GM23338 (cell line): ENCODE measurements at regions not wholly inside any gene's neighbourhood (a gene's known extent, or its start where the extent isn't known, plus 50 kb on each side); places are given as distances from the start of the nearest gene placed in this dataset.

Source experiments
- EZH2 ChIP-seq: fragments of 200-600 bp; sonication (generic); IDR thresholded peaks from one replicate; pipeline ENCODE4 v1.8.0; 2017; ENCODE audit warnings: antibody characterized with exemption, mild to moderate bottlenecking, low read depth; ENCODE audit not compliant: unreplicated experiment
- EZH2phosphoT487 ChIP-seq: fragments of 200-600 bp; sonication (generic); IDR thresholded peaks from one replicate; pipeline ENCODE4 v1.8.1; 2018; ENCODE audit warnings: antibody characterized with exemption; ENCODE audit not compliant: unreplicated experiment
- JUNB ChIP-seq: IDR thresholded peaks from one replicate; pipeline ENCODE4 v1.6.1; 2016; ENCODE audit warnings: antibody characterized with exemption; ENCODE audit not compliant: unreplicated experiment
- NANOG ChIP-seq: IDR thresholded peaks from 2 replicates; pipeline ENCODE4 v1.6.1; 2016; ENCODE audit warnings: antibody characterized with exemption, borderline replicate concordance
- POLR2AphosphoS5 ChIP-seq: IDR thresholded peaks from 2 replicates; pipeline ENCODE4 v1.6.1; 2016; ENCODE audit warnings: antibody characterized with exemption, low read depth
- TF ChIP-seq, protein P1 (sequence below), 2 experiments: fragments of 200-600 bp in 1 of 2; sonication (generic) in 1 of 2; conservative IDR thresholded peaks; 2 replicates each; pipeline versions ENCODE4 v1.5.1 to v1.6.1; 2016 to 2017; ENCODE audit warnings: antibody characterized with exemption in 2 of 2, low read depth in 2 of 2, mild to moderate bottlenecking in 2 of 2, moderate library complexity in 1 of 2
- TF ChIP-seq, protein P2 (sequence below): IDR thresholded peaks from one replicate; pipeline ENCODE4 v1.6.1; 2018; ENCODE audit warnings: antibody characterized with exemption; ENCODE audit not compliant: unreplicated experiment

GRCh38 chr4:167934216-167934615 is 158.1 kb upstream of the ANXA10 start:
- TF ChIP-seq, protein P1, sequence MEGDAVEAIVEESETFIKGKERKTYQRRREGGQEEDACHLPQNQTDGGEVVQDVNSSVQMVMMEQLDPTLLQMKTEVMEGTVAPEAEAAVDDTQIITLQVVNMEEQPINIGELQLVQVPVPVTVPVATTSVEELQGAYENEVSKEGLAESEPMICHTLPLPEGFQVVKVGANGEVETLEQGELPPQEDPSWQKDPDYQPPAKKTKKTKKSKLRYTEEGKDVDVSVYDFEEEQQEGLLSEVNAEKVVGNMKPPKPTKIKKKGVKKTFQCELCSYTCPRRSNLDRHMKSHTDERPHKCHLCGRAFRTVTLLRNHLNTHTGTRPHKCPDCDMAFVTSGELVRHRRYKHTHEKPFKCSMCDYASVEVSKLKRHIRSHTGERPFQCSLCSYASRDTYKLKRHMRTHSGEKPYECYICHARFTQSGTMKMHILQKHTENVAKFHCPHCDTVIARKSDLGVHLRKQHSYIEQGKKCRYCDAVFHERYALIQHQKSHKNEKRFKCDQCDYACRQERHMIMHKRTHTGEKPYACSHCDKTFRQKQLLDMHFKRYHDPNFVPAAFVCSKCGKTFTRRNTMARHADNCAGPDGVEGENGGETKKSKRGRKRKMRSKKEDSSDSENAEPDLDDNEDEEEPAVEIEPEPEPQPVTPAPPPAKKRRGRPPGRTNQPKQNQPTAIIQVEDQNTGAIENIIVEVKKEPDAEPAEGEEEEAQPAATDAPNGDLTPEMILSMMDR (conservative IDR thresholded peaks at IDR 0.05; ENCODE audit: low read depth in 2 of 2): no peak
- TF ChIP-seq POLR2AphosphoS5 (no peak), JUNB (no peak), EZH2phosphoT487 (no peak), NANOG (no peak), EZH2 (no peak)
- TF ChIP-seq, protein P2, sequence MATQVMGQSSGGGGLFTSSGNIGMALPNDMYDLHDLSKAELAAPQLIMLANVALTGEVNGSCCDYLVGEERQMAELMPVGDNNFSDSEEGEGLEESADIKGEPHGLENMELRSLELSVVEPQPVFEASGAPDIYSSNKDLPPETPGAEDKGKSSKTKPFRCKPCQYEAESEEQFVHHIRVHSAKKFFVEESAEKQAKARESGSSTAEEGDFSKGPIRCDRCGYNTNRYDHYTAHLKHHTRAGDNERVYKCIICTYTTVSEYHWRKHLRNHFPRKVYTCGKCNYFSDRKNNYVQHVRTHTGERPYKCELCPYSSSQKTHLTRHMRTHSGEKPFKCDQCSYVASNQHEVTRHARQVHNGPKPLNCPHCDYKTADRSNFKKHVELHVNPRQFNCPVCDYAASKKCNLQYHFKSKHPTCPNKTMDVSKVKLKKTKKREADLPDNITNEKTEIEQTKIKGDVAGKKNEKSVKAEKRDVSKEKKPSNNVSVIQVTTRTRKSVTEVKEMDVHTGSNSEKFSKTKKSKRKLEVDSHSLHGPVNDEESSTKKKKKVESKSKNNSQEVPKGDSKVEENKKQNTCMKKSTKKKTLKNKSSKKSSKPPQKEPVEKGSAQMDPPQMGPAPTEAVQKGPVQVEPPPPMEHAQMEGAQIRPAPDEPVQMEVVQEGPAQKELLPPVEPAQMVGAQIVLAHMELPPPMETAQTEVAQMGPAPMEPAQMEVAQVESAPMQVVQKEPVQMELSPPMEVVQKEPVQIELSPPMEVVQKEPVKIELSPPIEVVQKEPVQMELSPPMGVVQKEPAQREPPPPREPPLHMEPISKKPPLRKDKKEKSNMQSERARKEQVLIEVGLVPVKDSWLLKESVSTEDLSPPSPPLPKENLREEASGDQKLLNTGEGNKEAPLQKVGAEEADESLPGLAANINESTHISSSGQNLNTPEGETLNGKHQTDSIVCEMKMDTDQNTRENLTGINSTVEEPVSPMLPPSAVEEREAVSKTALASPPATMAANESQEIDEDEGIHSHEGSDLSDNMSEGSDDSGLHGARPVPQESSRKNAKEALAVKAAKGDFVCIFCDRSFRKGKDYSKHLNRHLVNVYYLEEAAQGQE: no peak
